Skeletal muscle satellite cell (primary cell): ENCODE measurements at regions not wholly inside any gene's neighbourhood (a gene's known extent, or its start where the extent isn't known, plus 50 kb on each side); places are given as distances from the start of the nearest gene placed in this dataset.

ENCODE experiments used
- H3K27me3 ChIP-seq: 2 replicates; pipeline ENCODE4 v1.7.0; 2013; ENCODE audit warnings: low read length; ENCODE audit not compliant: control insufficient read depth, insufficient read depth
- H3K36me3 ChIP-seq: 2 replicates; pipeline ENCODE4 v1.7.0; 2013; ENCODE audit warnings: mild to moderate bottlenecking, control low read depth, low read length; ENCODE audit not compliant: insufficient read depth
- H3K4me1 ChIP-seq: 2 replicates; pipeline ENCODE4 v1.7.0; 2013; ENCODE audit warnings: low read length; ENCODE audit not compliant: control insufficient read depth, insufficient read depth
- H3K4me2 ChIP-seq: 2 replicates; pipeline ENCODE4 v1.7.0; 2013; ENCODE audit warnings: mild to moderate bottlenecking, low read length
- H3K4me3 ChIP-seq: 2 replicates; pipeline ENCODE4 v1.7.0; 2013; ENCODE audit warnings: low read length
- H3K9ac ChIP-seq: 2 replicates; pipeline ENCODE4 v1.7.0; 2013; ENCODE audit warnings: mild to moderate bottlenecking, low read depth, low read length, moderate library complexity
- H3K9me3 ChIP-seq: replicated peaks from 2 replicates; pipeline ENCODE4 v1.7.0; 2013; ENCODE audit warnings: mild to moderate bottlenecking, control low read depth, low read length

GRCh38 chr17:13996748-13997147 lies 72.6 kb upstream of the COX10 start:
- H3K9me3 ChIP-seq = no peaks in the 10 kb centered on the region
- H3K4me2 ChIP-seq = no peak overlapping the region
- no peaks in the 10 kb centered on the region for H3K4me1 ChIP-seq
- no peaks in the 10 kb centered on the region for H3K36me3 ChIP-seq
- H3K27me3 ChIP-seq = no peaks in the 10 kb centered on the region
- no peak overlapping the region for H3K4me3 ChIP-seq
- H3K9ac ChIP-seq = no peak overlapping the region

GRCh38 chr17:14004927-14005620 lies 64.2 kb upstream of the COX10 start:
- H3K36me3 ChIP-seq = no peaks in the 10 kb centered on the region
- no peaks in the 10 kb centered on the region for H3K4me1 ChIP-seq
- H3K4me3 ChIP-seq = no peak overlapping the region
- H3K4me2 ChIP-seq = no peak overlapping the region
- no peaks in the 10 kb centered on the region for H3K27me3 ChIP-seq
- H3K9me3 ChIP-seq = no peaks in the 10 kb centered on the region
- H3K9ac ChIP-seq = no peak overlapping the region

GRCh38 chr17:14006249-14006942 lies 62.9 kb upstream of the COX10 start:
- no peaks in the 10 kb centered on the region for H3K36me3 ChIP-seq
- H3K4me2 ChIP-seq = no peak overlapping the region
- no peaks in the 10 kb centered on the region for H3K27me3 ChIP-seq
- no peak overlapping the region for H3K4me3 ChIP-seq
- H3K9ac ChIP-seq = no peak overlapping the region
- no peaks in the 10 kb centered on the region for H3K9me3 ChIP-seq
- H3K4me1 ChIP-seq = no peaks in the 10 kb centered on the region

GRCh38 chr17:14007951-14008350 lies 61.4 kb upstream of the COX10 start:
- Histone ChIP-seq H3K9ac (no peak overlapping the region), H3K27me3 (no peaks in the 10 kb centered on the region), H3K9me3 (no peaks in the 10 kb centered on the region), H3K4me2 (no peak overlapping the region), H3K4me3 (no peak overlapping the region), H3K36me3 (no peaks in the 10 kb centered on the region), H3K4me1 (no peaks in the 10 kb centered on the region)

- Histone ChIP-seq H3K36me3 (no peaks in the 10 kb centered on the region), H3K4me1 (peaks cover 17% of the 10 kb centered on the region), H3K4me2 (no peak overlapping the region), H3K27me3 (no peaks in the 10 kb centered on the region), H3K9me3 (no peaks in the 10 kb centered on the region), H3K4me3 (no peak overlapping the region), H3K9ac (no peak overlapping the region)
Measured at GRCh38 chr17:14011036-14011692, 58.1 kb upstream of the COX10 start.

GRCh38 chr17:14011740-14012405 lies 57.4 kb upstream of the COX10 start:
- no peak overlapping the region for H3K4me2 ChIP-seq
- no peaks in the 10 kb centered on the region for H3K27me3 ChIP-seq
- H3K4me1 ChIP-seq = peaks cover 17% of the 10 kb centered on the region
- H3K9me3 ChIP-seq = no peaks in the 10 kb centered on the region
- no peak overlapping the region for H3K9ac ChIP-seq
- H3K36me3 ChIP-seq = no peaks in the 10 kb centered on the region
- H3K4me3 ChIP-seq = no peak overlapping the region

- Histone ChIP-seq H3K4me1 (peaks cover 21% of the 10 kb centered on the region), H3K4me3 (peak overlapping the region; percentile 64), H3K4me2 (peak overlapping the region; percentile 85), H3K9me3 (no peaks in the 10 kb centered on the region), H3K27me3 (no peaks in the 10 kb centered on the region), H3K36me3 (no peaks in the 10 kb centered on the region), H3K9ac (peak overlapping the region; percentile 10)
Measured at GRCh38 chr17:14014657-14015056, 54.6 kb upstream of the COX10 start.

- peak overlapping the region; percentile 10 for H3K9ac ChIP-seq
- no peaks in the 10 kb centered on the region for H3K9me3 ChIP-seq
Measured at GRCh38 chr17:14015271-14015670, 54.0 kb upstream of the COX10 start.

GRCh38 chr17:14016858-14017257 lies 52.4 kb upstream of the COX10 start:
- Histone ChIP-seq H3K4me3 (no peak overlapping the region), H3K4me1 (peaks cover 22% of the 10 kb centered on the region), H3K27me3 (no peaks in the 10 kb centered on the region), H3K9me3 (no peaks in the 10 kb centered on the region), H3K4me2 (no peak overlapping the region), H3K9ac (no peak overlapping the region), H3K36me3 (no peaks in the 10 kb centered on the region)

More at GRCh38 chr17:14015271-14015670, 54.0 kb upstream of the COX10 start:
- H3K27me3 ChIP-seq = no peaks in the 10 kb centered on the region
- peaks cover 22% of the 10 kb centered on the region for H3K4me1 ChIP-seq
- H3K4me3 ChIP-seq = peak overlapping the region; percentile 64
- peak overlapping the region; percentile 85 for H3K4me2 ChIP-seq
- no peaks in the 10 kb centered on the region for H3K36me3 ChIP-seq

- Histone ChIP-seq H3K4me2 (no peak overlapping the region), H3K9ac (no peak overlapping the region), H3K9me3 (no peaks in the 10 kb centered on the region), H3K27me3 (no peaks in the 10 kb centered on the region), H3K4me3 (no peak overlapping the region), H3K36me3 (no peaks in the 10 kb centered on the region), H3K4me1 (peaks cover 22% of the 10 kb centered on the region)
Measured at GRCh38 chr17:14019186-14019956, 49.9 kb upstream of the COX10 start.
